Islet of Langerhans (tissue), 1 donor: ENCODE measurements at regions not wholly inside any gene's neighbourhood (a gene's known extent, or its start where the extent isn't known, plus 50 kb on each side); places are given as distances from the start of the nearest gene placed in this dataset.
"Not testable (repeated sequence)": the region's sequence is repeated elsewhere in the genome, so short reads cannot be mapped to it uniquely, and the experiment has no call there.

Experiments used
- FAIRE-seq: peaks from one replicate; lab custom pipeline; 2011; peaks lifted over from hg19 to GRCh38; lab: Jason Lieb, UNC

DNA sequence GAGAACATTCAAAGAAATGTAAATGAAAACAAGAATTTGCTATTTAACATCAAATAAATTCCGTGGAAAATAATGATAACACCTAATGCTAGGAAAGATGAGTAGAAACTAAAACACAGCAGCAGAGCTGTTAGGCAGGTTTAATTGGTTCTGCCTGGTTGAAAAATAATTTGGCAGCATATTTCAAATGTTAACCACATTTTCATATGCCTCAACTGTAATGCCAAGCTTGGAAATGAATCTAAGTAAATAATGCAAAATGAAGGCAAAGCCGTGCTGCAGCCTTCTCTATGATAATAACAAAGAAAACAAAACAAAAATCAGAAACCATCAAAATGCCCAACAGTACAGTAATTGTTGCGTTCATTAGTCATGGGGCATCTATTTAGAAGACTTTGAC, 79.9 kb upstream of the MSX2 start:
- no peak for FAIRE-seq

DNA sequence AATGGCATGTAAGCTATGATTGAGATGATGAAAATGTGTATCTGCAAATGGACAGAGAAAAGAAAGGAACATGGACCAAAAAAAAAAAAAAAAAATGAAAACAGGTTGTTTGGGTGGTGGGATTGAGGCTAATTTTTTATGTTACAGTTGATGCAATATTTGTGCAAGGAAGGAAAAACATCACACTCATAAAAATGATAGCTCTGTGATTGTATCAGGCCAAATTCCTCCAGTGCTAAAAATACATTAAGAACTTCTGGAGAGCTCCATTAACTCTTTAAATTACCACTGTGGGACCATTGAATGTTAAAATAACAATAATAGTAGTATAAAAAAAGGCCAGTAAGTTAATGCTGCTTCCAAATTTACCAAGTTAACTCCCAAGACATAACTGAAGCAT, 79.5 kb upstream of the MSX2 start:
- no peak for FAIRE-seq

DNA sequence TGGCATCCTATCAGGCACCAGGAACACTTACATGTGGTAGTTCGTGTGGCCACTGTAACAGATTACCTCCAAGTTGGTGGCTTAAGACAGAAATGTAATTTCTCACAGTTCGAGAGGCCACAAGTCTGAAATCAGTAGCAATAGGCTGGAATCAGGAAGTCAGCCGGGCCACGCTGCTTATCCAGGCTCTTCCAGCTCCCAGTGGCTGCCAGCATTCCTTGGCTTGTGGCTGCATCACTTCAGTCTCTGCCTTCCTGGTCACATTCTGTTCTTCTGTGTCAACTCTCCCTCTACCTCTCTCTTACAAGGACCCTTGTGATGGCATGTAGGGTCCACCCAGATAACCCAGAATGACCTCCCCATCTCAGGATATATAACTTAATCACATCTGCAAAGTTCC, 78.7 kb upstream of the MSX2 start:
- FAIRE-seq = no peak

GRCh38 chr5:174648618-174649017, 75.8 kb upstream of the MSX2 start:
- not testable (repeated sequence) for FAIRE-seq

DNA sequence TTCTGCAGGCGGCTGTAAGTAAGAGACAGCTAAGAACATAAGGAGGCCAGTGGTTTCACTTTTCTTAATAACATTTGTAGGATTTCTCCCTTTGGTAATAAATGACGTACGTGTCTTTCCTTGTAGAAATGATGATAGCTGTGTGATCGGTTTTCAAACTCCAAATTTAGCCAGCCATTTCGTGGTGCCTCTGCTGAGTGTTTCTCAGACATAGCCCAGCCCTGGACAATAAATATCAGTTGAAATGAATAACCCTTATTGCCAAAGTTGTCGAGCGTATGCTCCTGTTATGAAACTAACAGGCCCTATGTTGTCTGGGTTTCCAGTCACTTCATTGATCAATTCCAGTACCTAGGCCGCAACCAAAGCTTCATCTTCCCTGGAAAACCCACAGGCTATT, 75.0 kb upstream of the MSX2 start:
- FAIRE-seq = no peak

DNA sequence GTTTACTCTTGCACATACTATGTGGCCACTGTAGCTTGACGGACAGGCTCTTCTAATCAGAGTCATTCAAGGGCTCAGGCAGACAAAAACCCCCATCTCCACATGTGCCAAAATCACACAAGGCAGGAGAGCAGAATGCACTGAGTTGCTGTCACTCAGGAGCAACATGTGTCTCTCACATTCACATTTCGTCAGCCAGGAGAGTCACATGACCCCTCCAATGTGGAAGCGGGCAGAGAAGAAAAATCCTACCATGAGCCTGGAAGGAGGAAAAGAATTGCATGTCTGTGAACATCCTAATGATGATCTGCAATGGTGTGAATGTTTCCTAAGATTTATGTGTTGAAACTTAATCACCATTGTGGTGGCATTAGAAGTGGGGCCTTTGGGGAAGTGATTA, 69.9 kb upstream of the MSX2 start:
- no peak for FAIRE-seq

DNA sequence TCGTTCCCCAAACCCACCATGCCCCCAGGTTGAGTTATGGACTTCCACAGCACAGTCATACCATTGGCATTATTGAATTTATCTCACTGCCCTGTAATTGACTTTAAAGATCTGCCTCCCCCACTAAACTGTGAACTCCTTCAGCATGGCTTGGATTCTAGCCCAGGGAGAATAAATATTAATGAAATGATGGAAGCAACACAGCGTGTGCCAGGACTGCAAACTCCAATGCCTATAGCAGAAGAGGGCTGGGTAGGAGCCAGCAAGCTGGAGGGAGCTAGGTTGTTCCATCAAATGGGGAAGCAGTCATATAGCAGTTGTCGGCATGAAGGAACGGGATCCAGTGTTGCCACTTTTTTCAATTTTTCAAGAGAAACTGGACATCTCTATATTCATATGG, 69.0 kb upstream of the MSX2 start:
- no peak for FAIRE-seq

DNA sequence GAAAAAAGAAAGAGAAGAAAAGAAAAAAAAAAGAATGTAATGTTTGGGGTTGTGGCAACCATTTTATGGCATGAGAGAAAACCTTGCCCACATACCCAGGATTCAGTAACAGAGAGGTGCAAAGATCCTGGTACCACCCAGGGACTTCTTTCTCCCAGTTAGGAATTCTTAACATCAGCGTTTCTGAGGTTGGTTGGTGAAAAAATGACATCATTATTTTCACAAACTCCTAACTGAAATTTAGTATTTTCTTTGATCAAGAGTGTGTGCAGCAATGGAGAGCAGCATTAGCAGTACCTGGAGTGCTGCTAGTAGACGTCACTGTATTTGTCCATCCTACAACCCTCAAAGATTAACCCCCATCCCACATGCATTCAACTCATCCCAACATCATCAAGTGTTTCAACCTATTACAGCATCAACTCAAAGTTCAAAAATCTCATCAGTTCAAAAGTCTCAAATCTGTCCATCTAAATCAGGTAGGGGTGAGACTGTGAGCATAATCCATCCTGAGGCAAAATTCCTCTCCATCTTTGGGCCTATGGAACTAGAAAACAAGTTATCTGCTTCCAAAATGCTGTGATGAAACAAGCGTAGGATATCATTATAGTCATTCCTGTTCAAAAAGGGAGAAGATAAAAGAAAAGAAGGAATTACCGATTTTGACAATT, 60.1 kb upstream of the MSX2 start:
- no peak for FAIRE-seq

DNA sequence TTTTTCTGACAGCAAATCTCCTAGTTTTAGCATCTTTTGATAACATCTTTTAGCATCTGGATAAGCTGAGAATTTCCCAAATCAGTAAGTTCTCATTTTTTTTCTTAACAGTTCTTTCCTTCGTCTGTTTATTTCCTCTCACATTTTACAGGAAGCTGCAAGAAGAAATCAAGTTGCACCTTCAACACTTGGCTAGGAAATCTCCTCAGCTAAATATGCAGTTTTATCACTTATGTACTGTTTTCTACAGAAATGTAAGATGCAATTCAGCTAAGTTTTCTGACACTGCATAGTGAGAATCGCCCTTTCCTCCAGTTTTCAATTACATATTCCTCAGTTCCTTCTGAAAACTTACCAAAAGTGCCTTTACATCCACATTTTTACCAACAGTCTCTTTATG, 59.0 kb upstream of the MSX2 start:
- no peak for FAIRE-seq

GRCh38 chr5:174667526-174667925, 56.9 kb upstream of the MSX2 start:
- no peak for FAIRE-seq

DNA sequence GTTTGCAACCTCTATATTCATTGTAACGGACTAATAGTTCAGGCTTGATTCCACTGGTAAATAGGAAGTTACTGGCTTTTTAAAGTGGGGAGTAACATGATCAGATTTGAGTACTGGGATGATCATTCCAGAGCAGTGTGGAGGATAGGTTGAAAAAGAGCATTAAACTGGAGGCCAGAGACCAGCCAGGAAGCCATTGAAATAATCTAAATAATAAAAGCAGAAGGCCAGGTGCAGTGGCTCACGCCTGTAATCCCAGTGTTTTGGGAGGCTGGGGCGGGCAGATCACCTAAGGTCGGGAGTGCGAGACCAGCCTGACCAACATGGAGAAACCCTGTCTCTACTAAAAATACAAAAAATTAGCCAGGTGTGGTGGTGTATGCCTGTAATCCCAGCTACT, 56.0 kb upstream of the MSX2 start:
- no peak for FAIRE-seq
